Amniotic epithelial cell (primary cell): ENCODE measurements at regions not wholly inside any gene's neighbourhood (a gene's known extent, or its start where the extent isn't known, plus 50 kb on each side); places are given as distances from the start of the nearest gene placed in this dataset.

Source experiments
- DNase-seq: peaks from one replicate; pipeline ENCODE4 v3.0.0-alpha.2; 2010; ENCODE audit warnings: low read depth

- no peak for DNase-seq
These were observed 147.0 kb downstream of the RPAP3 start for GRCh38 chr12:47558625-47559345.

GRCh38 chr12:47557386-47557785 is 148.4 kb downstream of the RPAP3 start:
- no peak for DNase-seq

- DNase-seq, result no peak
These were observed 149.4 kb downstream of the RPAP3 start for GRCh38 chr12:47556261-47557030.

GRCh38 chr12:47554046-47554653 is 151.7 kb downstream of the RPAP3 start:
- no peak for DNase-seq

- no peak for DNase-seq
These were observed 152.6 kb downstream of the RPAP3 start for GRCh38 chr12:47553266-47553665.

- DNase-seq, result peak; percentile 88
These were observed 154.4 kb downstream of the RPAP3 start for GRCh38 chr12:47551426-47551851.

- peak; percentile 15 for DNase-seq
These were observed 156.6 kb downstream of the RPAP3 start for GRCh38 chr12:47549258-47549657.

GRCh38 chr12:47548401-47548800 is 157.4 kb downstream of the RPAP3 start:
- DNase-seq, result no peak

GRCh38 chr12:47547077-47547476 is 158.8 kb downstream of the RPAP3 start:
- peak; percentile 64 for DNase-seq

- no peak for DNase-seq
These were observed 159.8 kb downstream of the RPAP3 start for GRCh38 chr12:47545938-47546609.

GRCh38 chr12:47534695-47535094 is 171.1 kb downstream of the RPAP3 start:
- peak; percentile 50 for DNase-seq

GRCh38 chr12:47530050-47530449 is 175.8 kb downstream of the RPAP3 start:
- DNase-seq, result no peak

GRCh38 chr12:47527816-47528215 is 178.0 kb downstream of the RPAP3 start:
- peak; percentile 91 for DNase-seq

- no peak for DNase-seq
These were observed 185.8 kb downstream of the RPAP3 start for GRCh38 chr12:47520029-47520428.

GRCh38 chr12:47517122-47517521 is 188.7 kb downstream of the RPAP3 start:
- DNase-seq, result no peak

GRCh38 chr12:47509398-47509851 is 196.4 kb downstream of the RPAP3 start:
- peak; percentile 44 for DNase-seq

- DNase-seq, result no peak
These were observed 198.6 kb downstream of the RPAP3 start for GRCh38 chr12:47507221-47507620.

- peak; percentile 82 for DNase-seq
These were observed 200.9 kb downstream of the RPAP3 start for GRCh38 chr12:47504775-47505446.

GRCh38 chr12:47493801-47494200 is 212.0 kb downstream of the RPAP3 start:
- DNase-seq, result no peak

- peak; percentile 11 for DNase-seq
These were observed 214.1 kb downstream of the RPAP3 start for GRCh38 chr12:47491516-47492305.

- DNase-seq, result peak; percentile 12
These were observed 216.9 kb downstream of the RPAP3 start for GRCh38 chr12:47488888-47489287.
